Fibroblast of the aortic adventitia (primary cell): ENCODE measurements at regions not wholly inside any gene's neighbourhood (a gene's known extent, or its start where the extent isn't known, plus 50 kb on each side); places are given as distances from the start of the nearest gene placed in this dataset.
A peak's percentile ranks its signal among the peaks of the same experiment; 100 is the strongest.

Source experiments
- DNase-seq: peaks from one replicate; pipeline ENCODE4 v3.0.0-alpha.2; 2010; ENCODE audit warnings: low read depth
- H3K4me3 ChIP-seq: 2 replicates; pipeline ENCODE4 v1.5.1; 2011; ENCODE audit warnings: low read depth, mild to moderate bottlenecking, control low read depth, low read length, moderate library complexity
- CTCF ChIP-seq: IDR thresholded peaks from 2 replicates; pipeline ENCODE4 v1.5.1; 2011; ENCODE audit warnings: mild to moderate bottlenecking, low read length, control low read depth, inconsistent platforms; ENCODE audit not compliant: insufficient read depth

GRCh38 chr3:174536319-174536718 is 322.8 kb upstream of the NAALADL2 start:
- no peak for TF ChIP-seq CTCF
- no peak overlapping the region for H3K4me3 ChIP-seq
- DNase-seq: no peak

GRCh38 chr3:174538151-174538550 is 321.0 kb upstream of the NAALADL2 start:
- TF ChIP-seq CTCF: no peak
- no peak overlapping the region for H3K4me3 ChIP-seq
- no peak for DNase-seq

- no peak for DNase-seq
- no peak for TF ChIP-seq CTCF
- H3K4me3 ChIP-seq: no peak overlapping the region
Observed at GRCh38 chr3:174540116-174540908, 318.8 kb upstream of the NAALADL2 start.

GRCh38 chr3:174541708-174542315 is 317.3 kb upstream of the NAALADL2 start:
- DNase-seq: peak; percentile 31
- no peak overlapping the region for H3K4me3 ChIP-seq
- TF ChIP-seq CTCF: no peak

- DNase-seq: peak; percentile 9
- TF ChIP-seq CTCF: no peak
- H3K4me3 ChIP-seq: no peak overlapping the region
Observed at GRCh38 chr3:174547801-174548435, 311.2 kb upstream of the NAALADL2 start.

GRCh38 chr3:174548841-174549623 is 310.1 kb upstream of the NAALADL2 start:
- H3K4me3 ChIP-seq: no peak overlapping the region
- TF ChIP-seq CTCF: no peak
- no peak for DNase-seq
